ENCODE measurements at regions not wholly inside any gene's neighbourhood (a gene's known extent, or its start where the extent isn't known, plus 50 kb on each side); places are given as distances from the start of the nearest gene placed in this dataset.
"Not testable (repeated sequence)": the region's sequence is repeated elsewhere in the genome, so short reads cannot be mapped to it uniquely, and the experiment has no call there.

- not testable (repeated sequence) for DNase-seq
Measured at GRCh38 chr14:106522118-106522517, 995.7 kb downstream of the TMEM121 start.

DNA sequence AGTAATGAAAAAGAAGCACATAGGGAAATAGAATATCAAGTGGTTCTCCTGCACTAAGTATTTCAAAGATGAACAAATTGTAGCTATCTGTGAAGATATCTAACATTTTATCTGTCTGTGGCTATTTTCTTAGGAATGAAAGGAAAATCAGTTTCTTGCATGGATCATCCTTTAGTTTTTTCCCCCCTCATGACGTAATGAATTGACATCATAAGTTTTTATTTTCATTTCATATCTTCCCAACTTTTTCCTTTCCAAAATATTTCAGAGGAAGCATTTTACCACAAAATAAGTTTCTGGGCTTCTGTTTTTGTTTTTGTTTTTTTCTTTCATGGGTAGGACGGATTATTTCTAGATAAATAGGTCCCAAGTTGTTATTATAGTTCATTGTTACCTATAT lies 996.6 kb downstream of the TMEM121 start:
- no peak for DNase-seq

GRCh38 chr14:106528717-106529116 lies 1002.3 kb downstream of the TMEM121 start:
- no peak for DNase-seq

GRCh38 chr14:106530031-106530422 lies 1003.6 kb downstream of the TMEM121 start:
- no peak for DNase-seq

GRCh38 chr14:106530423-106531107 lies 1004.2 kb downstream of the TMEM121 start:
- DNase-seq, result peak; percentile 56

- DNase-seq, result not testable (repeated sequence)
Measured at GRCh38 chr14:106537597-106537996, 1011.2 kb downstream of the TMEM121 start.

GRCh38 chr14:106538201-106538600 lies 1011.8 kb downstream of the TMEM121 start:
- DNase-seq, result no peak

- DNase-seq, result no peak
Measured at GRCh38 chr14:106547735-106548434, 1021.5 kb downstream of the TMEM121 start.

GRCh38 chr14:106549064-106549463 lies 1022.7 kb downstream of the TMEM121 start:
- DNase-seq, result no peak

GRCh38 chr14:106551265-106551664 lies 1024.9 kb downstream of the TMEM121 start:
- DNase-seq, result no peak

GRCh38 chr14:106556211-106556610 lies 1029.8 kb downstream of the TMEM121 start:
- not testable (repeated sequence) for DNase-seq

DNA sequence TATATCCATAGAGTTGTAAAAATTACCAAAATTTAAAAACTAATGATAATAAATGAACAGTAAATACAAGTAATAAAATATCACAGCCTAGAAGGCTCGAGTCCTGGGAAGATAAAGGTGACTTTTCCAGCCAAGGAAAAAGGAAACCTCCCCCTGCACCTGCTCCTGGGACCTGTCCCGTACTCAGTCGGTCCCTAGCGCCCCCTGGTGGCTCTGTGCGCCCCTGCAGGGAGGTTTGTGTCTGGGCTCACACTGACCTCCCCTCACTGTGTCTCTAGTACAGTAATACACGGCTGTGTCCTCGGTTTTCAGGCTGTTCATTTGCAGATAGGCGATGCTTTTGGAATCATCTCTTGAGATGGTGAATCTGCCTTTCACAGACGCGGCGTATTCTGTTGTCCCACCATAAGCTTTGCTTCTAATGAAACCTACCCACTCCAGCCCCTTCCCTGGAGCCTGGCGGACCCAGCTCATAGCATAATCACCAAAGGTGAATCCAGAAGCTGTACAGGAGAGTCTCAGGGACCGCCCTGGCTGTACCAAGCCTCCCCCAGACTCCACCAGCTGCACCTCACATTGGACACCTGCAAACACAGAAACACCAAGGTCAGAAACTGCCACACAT lies 1030.4 kb downstream of the TMEM121 start:
- DNase-seq, result peak; percentile 59

DNA sequence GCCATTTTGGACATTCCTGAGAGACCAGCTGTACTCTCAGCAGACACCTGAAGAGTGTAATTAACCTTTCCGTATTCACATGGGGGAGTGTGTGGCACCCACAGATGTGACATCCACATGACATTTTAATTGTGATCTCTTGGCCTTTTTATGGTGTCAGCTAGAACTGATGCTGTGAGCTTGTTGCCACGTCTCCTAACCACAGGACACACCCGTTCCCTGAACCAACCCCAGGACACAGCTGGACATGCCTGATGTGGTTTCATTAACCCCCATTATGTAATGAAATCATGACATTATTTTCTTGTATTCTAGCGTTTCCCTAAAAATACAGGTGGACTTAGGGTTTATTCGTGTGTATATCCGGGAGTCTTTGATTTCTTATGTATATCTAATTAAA lies 1036.1 kb downstream of the TMEM121 start:
- DNase-seq, result no peak

DNA sequence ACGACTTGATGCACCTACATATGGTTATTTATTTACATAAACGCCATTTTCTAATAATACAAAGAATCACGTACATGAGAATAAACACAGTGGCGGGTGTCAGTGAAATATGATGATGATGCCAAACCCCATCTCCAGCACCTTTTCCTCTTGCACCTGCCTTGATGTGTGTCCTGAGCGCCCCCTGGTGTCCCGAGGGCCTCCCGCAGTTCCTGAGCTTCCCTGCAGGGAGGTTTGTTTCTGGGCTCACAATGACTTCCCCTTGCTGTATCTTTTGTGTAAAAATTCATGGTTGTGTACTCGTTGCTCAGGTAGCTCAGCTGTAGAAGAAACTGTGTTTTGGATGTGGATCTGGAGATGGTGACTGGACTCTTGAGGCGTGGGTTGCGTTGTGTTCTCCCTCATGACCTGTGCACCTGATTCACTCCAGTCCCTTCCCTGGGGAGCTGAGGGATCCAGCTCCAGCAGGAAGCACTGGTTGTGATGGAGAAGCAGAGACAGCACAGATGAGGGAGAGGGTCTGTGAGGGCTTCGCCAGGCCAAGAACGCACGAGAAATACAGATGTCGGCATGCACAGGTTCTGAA lies 1037.8 kb downstream of the TMEM121 start:
- DNase-seq, result peak; percentile 43

DNA sequence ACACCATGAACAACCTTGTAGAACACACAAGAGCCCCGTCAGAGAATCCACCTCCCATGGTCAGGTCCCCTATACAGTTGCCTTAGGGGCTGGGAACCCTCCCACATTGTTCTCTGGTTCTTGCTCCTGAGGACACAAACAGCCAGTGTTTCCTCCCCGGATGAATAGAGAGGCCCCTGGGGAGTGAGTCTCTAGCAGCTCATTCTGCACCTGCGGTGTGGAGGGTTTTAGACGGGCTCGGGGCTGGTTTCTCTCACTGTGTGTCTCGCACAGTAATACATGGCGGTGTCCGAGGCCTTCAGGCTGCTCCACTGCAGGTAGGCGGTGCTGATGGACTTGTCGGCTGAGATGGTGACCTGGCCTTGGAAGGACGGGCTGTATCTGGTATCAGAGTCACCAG lies 1052.1 kb downstream of the TMEM121 start:
- no peak for DNase-seq

GRCh38 chr14:106579084-106579483 lies 1052.7 kb downstream of the TMEM121 start:
- DNase-seq, result no peak

- DNase-seq, result no peak
Measured at GRCh38 chr14:106585692-106586091, 1059.3 kb downstream of the TMEM121 start.

DNA sequence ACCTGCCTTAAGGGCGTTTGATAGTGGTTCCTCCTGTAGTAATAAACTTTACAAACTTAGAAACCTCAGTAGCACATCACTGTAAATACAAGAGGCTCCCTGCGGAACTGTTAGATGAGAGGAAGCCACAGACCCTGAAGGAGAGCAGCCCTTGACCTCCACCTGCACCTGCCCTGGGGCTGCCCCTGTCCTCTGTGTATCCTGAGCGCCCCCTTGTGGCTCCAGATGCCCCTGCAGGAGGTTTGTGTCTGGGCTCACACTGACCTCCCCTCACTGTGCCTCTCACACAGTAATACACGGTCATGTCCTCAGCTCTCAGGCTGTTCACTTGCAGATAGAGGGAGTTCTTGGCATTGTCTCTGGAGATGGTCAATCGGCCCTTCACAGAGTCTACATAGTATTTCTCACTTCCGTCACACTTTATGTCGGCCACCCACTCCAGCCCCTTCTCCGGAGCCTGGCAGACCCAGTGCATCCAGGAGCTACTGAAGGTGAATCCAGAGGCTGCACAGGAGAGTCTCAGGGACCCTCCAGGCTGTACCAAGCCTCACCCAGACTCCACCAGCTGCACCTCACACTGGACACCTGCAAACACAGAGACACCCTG lies 1059.8 kb downstream of the TMEM121 start:
- peak; percentile 44 for DNase-seq

GRCh38 chr14:106591539-106591938 lies 1065.2 kb downstream of the TMEM121 start:
- DNase-seq, result not testable (repeated sequence)

DNA sequence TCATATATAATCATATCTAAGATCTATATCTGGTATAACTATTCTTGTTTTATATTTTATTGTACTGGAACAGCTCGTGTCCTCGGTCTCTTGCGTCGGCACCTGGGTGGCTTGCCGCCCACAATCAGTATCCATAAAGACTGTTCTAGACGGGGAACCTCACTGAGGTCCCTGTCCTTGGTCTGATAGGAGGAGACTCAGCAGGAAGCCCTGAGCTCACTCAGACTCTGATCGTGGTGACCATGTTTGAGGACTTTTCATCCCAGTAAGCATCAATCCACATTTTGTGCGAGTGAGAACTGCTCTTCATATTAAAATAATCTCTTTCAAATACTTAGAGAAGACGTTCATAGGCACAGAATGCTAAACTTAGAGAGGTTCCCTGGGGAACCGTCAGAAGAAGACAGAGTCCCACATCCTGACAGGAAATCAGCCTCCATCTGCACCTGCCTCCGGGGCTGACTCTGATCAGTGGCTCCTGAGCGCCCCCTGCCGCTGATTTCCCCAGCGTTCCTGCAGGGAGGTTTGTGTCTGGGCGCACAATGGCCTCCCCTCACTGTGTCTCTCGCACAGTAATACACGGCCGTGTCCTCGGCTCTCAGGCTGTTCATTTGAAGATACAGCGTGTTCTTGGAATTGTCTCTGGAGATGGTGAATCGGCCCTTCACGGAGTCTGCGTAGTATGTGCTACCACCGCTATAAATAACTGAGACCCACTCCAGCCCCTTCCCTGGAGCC lies 1065.9 kb downstream of the TMEM121 start:
- not testable (repeated sequence) for DNase-seq

- DNase-seq, result no peak
Measured at GRCh38 chr14:106599209-106599608, 1072.8 kb downstream of the TMEM121 start.

All from CD4-positive, alpha-beta T cell treated with Interleukin-4 for 4 hours (primary cell).